ENCODE measurements at regions not wholly inside any gene's neighbourhood (a gene's known extent, or its start where the extent isn't known, plus 50 kb on each side); places are given as distances from the start of the nearest gene placed in this dataset.
"Not testable (repeated sequence)": the region's sequence is repeated elsewhere in the genome, so short reads cannot be mapped to it uniquely, and the experiment has no call there.

GRCh38 chr2:184192649-184193048 lies 405.7 kb upstream of the ZNF804A start:
- Histone ChIP-seq H3K4me3 (ENCODE audit: low read length in 3 of 3) (no peak overlapping the region), H3K4me1 (ENCODE audit: control insufficient read depth in 3 of 3, insufficient read depth in 3 of 3, low read length in 3 of 3) (no peaks in the 10 kb centered on the region), H3K27ac (ENCODE audit: low read depth, low read length) (no peak overlapping the region), H3K9ac (ENCODE audit: low read depth in 1 of 3, low read length in 3 of 3) (no peak overlapping the region), H3K9me3 (ENCODE audit: control insufficient read depth in 3 of 3, low read length in 3 of 3) (no peaks in the 10 kb centered on the region), H3K36me3 (ENCODE audit: control insufficient read depth in 3 of 3, insufficient read depth in 3 of 3, low read length in 3 of 3) (no peaks in the 10 kb centered on the region), H3K27me3 (ENCODE audit: control insufficient read depth in 3 of 3, insufficient read depth in 3 of 3, low read length in 3 of 3) (no peaks in the 10 kb centered on the region)

GRCh38 chr2:184197413-184197812 lies 400.9 kb upstream of the ZNF804A start:
- Histone ChIP-seq H3K27ac (ENCODE audit: low read depth, low read length) (no peak overlapping the region), H3K27me3 (ENCODE audit: control insufficient read depth in 3 of 3, insufficient read depth in 3 of 3, low read length in 3 of 3) (no peaks in the 10 kb centered on the region), H3K36me3 (ENCODE audit: control insufficient read depth in 3 of 3, insufficient read depth in 3 of 3, low read length in 3 of 3) (no peaks in the 10 kb centered on the region), H3K4me3 (ENCODE audit: low read length in 3 of 3) (no peak overlapping the region), H3K9me3 (ENCODE audit: control insufficient read depth in 3 of 3, low read length in 3 of 3) (no peaks in the 10 kb centered on the region), H3K9ac (ENCODE audit: low read depth in 1 of 3, low read length in 3 of 3) (no peak overlapping the region), H3K4me1 (ENCODE audit: control insufficient read depth in 3 of 3, insufficient read depth in 3 of 3, low read length in 3 of 3) (no peaks in the 10 kb centered on the region)

DNA sequence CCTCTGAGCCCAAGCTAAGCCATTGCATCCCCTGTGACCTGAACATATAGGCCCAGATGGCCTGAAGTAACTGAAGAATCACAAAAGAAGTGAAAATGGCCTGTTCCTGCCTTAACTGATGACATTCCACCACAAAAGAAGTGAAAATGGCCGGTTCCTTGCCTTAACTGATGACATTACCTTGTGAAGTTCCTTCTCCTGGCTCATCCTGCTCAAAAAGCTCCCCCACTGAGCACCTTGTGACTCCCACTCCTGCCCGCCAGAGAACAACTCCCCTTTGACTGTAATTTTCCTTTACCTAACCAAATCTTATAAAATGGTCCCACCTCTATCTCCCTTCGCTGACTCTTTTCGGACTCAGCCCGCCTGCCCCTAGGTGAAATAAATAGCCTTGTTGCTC lies 399.5 kb upstream of the ZNF804A start:
- H3K27me3 ChIP-seq (ENCODE audit: control insufficient read depth in 3 of 3, insufficient read depth in 3 of 3, low read length in 3 of 3): not testable (repeated sequence)

GRCh38 chr2:184199274-184199673 lies 399.1 kb upstream of the ZNF804A start:
- H3K36me3 ChIP-seq (ENCODE audit: control insufficient read depth in 3 of 3, insufficient read depth in 3 of 3, low read length in 3 of 3): no peaks in the 10 kb centered on the region
- H3K27me3 ChIP-seq (ENCODE audit: control insufficient read depth in 3 of 3, insufficient read depth in 3 of 3, low read length in 3 of 3): no peaks in the 10 kb centered on the region
- no peaks in the 10 kb centered on the region for H3K4me1 ChIP-seq (ENCODE audit: control insufficient read depth in 3 of 3, insufficient read depth in 3 of 3, low read length in 3 of 3)
- no peak overlapping the region for H3K4me3 ChIP-seq (ENCODE audit: low read length in 3 of 3)
- no peak overlapping the region for H3K27ac ChIP-seq (ENCODE audit: low read depth, low read length)
- H3K9me3 ChIP-seq (ENCODE audit: control insufficient read depth in 3 of 3, low read length in 3 of 3): no peaks in the 10 kb centered on the region
- H3K9ac ChIP-seq (ENCODE audit: low read depth in 1 of 3, low read length in 3 of 3): no peak overlapping the region

More for the DNA sequence above, 399.5 kb upstream of the ZNF804A start:
- not testable (repeated sequence) for H3K27ac ChIP-seq (ENCODE audit: low read depth, low read length); H3K9ac ChIP-seq (ENCODE audit: low read depth in 1 of 3, low read length in 3 of 3); H3K4me3 ChIP-seq (ENCODE audit: low read length in 3 of 3); H3K9me3 ChIP-seq (ENCODE audit: control insufficient read depth in 3 of 3, low read length in 3 of 3); H3K36me3 ChIP-seq (ENCODE audit: control insufficient read depth in 3 of 3, insufficient read depth in 3 of 3, low read length in 3 of 3); H3K4me1 ChIP-seq (ENCODE audit: control insufficient read depth in 3 of 3, insufficient read depth in 3 of 3, low read length in 3 of 3)

DNA sequence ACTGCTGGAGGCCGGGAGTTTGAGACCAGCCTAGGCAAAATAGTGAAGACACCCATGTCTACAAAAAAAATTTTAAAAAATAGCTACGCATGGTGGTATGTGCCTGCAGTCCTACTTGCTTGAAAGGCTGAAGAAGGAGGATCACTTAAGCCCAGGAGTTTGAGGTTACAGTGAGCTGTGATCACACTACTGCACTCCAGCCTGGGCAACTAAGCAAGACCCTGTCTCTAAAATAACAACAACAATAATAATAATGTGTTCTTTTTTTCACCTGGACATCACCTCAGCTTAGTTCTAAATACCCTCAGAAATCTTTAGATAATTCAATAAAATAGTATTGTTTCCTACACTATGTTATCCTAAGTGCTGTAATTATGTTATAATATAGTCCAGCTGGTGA lies 397.1 kb upstream of the ZNF804A start:
- no peak overlapping the region for H3K4me3 ChIP-seq (ENCODE audit: low read length in 3 of 3)
- no peak overlapping the region for H3K9ac ChIP-seq (ENCODE audit: low read depth in 1 of 3, low read length in 3 of 3)
- H3K36me3 ChIP-seq (ENCODE audit: control insufficient read depth in 3 of 3, insufficient read depth in 3 of 3, low read length in 3 of 3): no peaks in the 10 kb centered on the region
- H3K4me1 ChIP-seq (ENCODE audit: control insufficient read depth in 3 of 3, insufficient read depth in 3 of 3, low read length in 3 of 3): no peaks in the 10 kb centered on the region
- H3K27me3 ChIP-seq (ENCODE audit: control insufficient read depth in 3 of 3, insufficient read depth in 3 of 3, low read length in 3 of 3): no peaks in the 10 kb centered on the region
- no peaks in the 10 kb centered on the region for H3K9me3 ChIP-seq (ENCODE audit: control insufficient read depth in 3 of 3, low read length in 3 of 3)
- no peak overlapping the region for H3K27ac ChIP-seq (ENCODE audit: low read depth, low read length)

GRCh38 chr2:184203661-184204060 lies 394.7 kb upstream of the ZNF804A start:
- H3K36me3 ChIP-seq (ENCODE audit: control insufficient read depth in 3 of 3, insufficient read depth in 3 of 3, low read length in 3 of 3): no peaks in the 10 kb centered on the region
- no peak overlapping the region for H3K27ac ChIP-seq (ENCODE audit: low read depth, low read length)
- H3K4me1 ChIP-seq (ENCODE audit: control insufficient read depth in 3 of 3, insufficient read depth in 3 of 3, low read length in 3 of 3): no peaks in the 10 kb centered on the region
- no peaks in the 10 kb centered on the region for H3K9me3 ChIP-seq (ENCODE audit: control insufficient read depth in 3 of 3, low read length in 3 of 3)
- no peaks in the 10 kb centered on the region for H3K27me3 ChIP-seq (ENCODE audit: control insufficient read depth in 3 of 3, insufficient read depth in 3 of 3, low read length in 3 of 3)
- no peak overlapping the region for H3K9ac ChIP-seq (ENCODE audit: low read depth in 1 of 3, low read length in 3 of 3)
- H3K4me3 ChIP-seq (ENCODE audit: low read length in 3 of 3): no peak overlapping the region

DNA sequence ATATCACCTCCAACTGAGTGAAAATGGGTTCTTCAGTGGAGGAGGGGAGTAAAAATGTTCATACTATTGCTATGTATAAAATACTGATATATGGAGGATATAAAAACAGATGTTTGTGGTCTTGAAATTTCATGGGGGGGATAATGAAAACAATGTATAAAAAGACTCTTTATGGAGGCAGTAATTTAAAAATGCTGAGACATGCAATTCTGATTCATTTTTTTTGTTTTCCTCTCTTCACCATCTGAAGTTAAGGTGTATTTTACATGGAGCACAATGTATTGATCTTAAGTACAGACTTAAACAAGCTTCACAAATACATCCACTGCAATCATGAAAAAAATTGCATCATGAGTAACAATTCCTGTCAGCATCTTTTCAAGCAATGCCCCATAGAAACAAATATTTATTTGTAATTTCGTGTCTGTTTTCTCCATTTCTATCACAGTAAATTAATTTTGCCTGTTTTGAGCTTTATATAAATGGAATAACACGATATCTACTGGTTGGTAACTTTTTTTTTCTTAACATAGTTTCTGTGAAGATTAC lies 393.2 kb upstream of the ZNF804A start:
- Histone ChIP-seq H3K9ac (ENCODE audit: low read depth in 1 of 3, low read length in 3 of 3) (no peak overlapping the region), H3K27ac (ENCODE audit: low read depth, low read length) (no peak overlapping the region), H3K9me3 (ENCODE audit: control insufficient read depth in 3 of 3, low read length in 3 of 3) (no peaks in the 10 kb centered on the region), H3K4me1 (ENCODE audit: control insufficient read depth in 3 of 3, insufficient read depth in 3 of 3, low read length in 3 of 3) (no peaks in the 10 kb centered on the region), H3K36me3 (ENCODE audit: control insufficient read depth in 3 of 3, insufficient read depth in 3 of 3, low read length in 3 of 3) (no peaks in the 10 kb centered on the region), H3K27me3 (ENCODE audit: control insufficient read depth in 3 of 3, insufficient read depth in 3 of 3, low read length in 3 of 3) (no peaks in the 10 kb centered on the region), H3K4me3 (ENCODE audit: low read length in 3 of 3) (no peak overlapping the region)

GRCh38 chr2:184206045-184206444 lies 392.3 kb upstream of the ZNF804A start:
- no peak overlapping the region for H3K4me3 ChIP-seq (ENCODE audit: low read length in 3 of 3)
- H3K27me3 ChIP-seq (ENCODE audit: control insufficient read depth in 3 of 3, insufficient read depth in 3 of 3, low read length in 3 of 3): no peaks in the 10 kb centered on the region
- no peaks in the 10 kb centered on the region for H3K36me3 ChIP-seq (ENCODE audit: control insufficient read depth in 3 of 3, insufficient read depth in 3 of 3, low read length in 3 of 3)
- no peaks in the 10 kb centered on the region for H3K9me3 ChIP-seq (ENCODE audit: control insufficient read depth in 3 of 3, low read length in 3 of 3)
- no peak overlapping the region for H3K9ac ChIP-seq (ENCODE audit: low read depth in 1 of 3, low read length in 3 of 3)
- H3K27ac ChIP-seq (ENCODE audit: low read depth, low read length): no peak overlapping the region
- no peaks in the 10 kb centered on the region for H3K4me1 ChIP-seq (ENCODE audit: control insufficient read depth in 3 of 3, insufficient read depth in 3 of 3, low read length in 3 of 3)

GRCh38 chr2:184210329-184210728 lies 388.0 kb upstream of the ZNF804A start:
- no peak overlapping the region for H3K4me3 ChIP-seq (ENCODE audit: low read length in 3 of 3)
- H3K9ac ChIP-seq (ENCODE audit: low read depth in 1 of 3, low read length in 3 of 3): no peak overlapping the region
- no peaks in the 10 kb centered on the region for H3K9me3 ChIP-seq (ENCODE audit: control insufficient read depth in 3 of 3, low read length in 3 of 3)

DNA sequence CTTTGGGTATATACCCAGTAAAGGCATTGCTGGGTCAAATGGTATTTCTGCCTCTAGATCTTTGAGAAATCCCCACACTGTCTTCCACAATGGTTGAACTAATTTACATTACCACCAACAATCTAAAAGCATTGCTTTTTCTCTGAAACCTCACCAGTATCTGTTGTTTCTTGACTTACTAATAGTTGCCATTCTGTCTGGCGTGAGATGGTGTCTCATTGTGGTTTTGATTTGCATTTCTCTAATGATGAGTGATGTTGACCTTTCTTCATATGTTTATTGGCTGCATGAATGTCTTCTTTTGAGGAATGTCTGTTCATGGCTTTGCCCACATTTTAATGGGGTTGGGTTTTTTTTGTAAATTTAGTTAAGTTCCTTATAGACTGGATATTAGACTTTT lies 382.6 kb upstream of the ZNF804A start:
- no peak overlapping the region for H3K4me3 ChIP-seq (ENCODE audit: low read length in 3 of 3)
- H3K27me3 ChIP-seq (ENCODE audit: control insufficient read depth in 3 of 3, insufficient read depth in 3 of 3, low read length in 3 of 3): no peaks in the 10 kb centered on the region
- H3K27ac ChIP-seq (ENCODE audit: low read depth, low read length): no peak overlapping the region

More at GRCh38 chr2:184210329-184210728, 388.0 kb upstream of the ZNF804A start:
- H3K36me3 ChIP-seq (ENCODE audit: control insufficient read depth in 3 of 3, insufficient read depth in 3 of 3, low read length in 3 of 3): no peaks in the 10 kb centered on the region
- H3K4me1 ChIP-seq (ENCODE audit: control insufficient read depth in 3 of 3, insufficient read depth in 3 of 3, low read length in 3 of 3): no peaks in the 10 kb centered on the region
- H3K27me3 ChIP-seq (ENCODE audit: control insufficient read depth in 3 of 3, insufficient read depth in 3 of 3, low read length in 3 of 3): no peaks in the 10 kb centered on the region
- no peak overlapping the region for H3K27ac ChIP-seq (ENCODE audit: low read depth, low read length)

GRCh38 chr2:184256611-184257010 lies 341.7 kb upstream of the ZNF804A start:
- Histone ChIP-seq H3K9me3 (ENCODE audit: control insufficient read depth in 3 of 3, low read length in 3 of 3) (peaks cover 0 to under 1% (median 0%) of the 10 kb centered on the region in 3 donors), H3K4me1 (ENCODE audit: control insufficient read depth in 3 of 3, insufficient read depth in 3 of 3, low read length in 3 of 3) (no peaks in the 10 kb centered on the region), H3K27me3 (ENCODE audit: control insufficient read depth in 3 of 3, insufficient read depth in 3 of 3, low read length in 3 of 3) (no peaks in the 10 kb centered on the region), H3K4me3 (ENCODE audit: low read length in 3 of 3) (no peak overlapping the region), H3K27ac (ENCODE audit: low read depth, low read length) (no peak overlapping the region), H3K9ac (ENCODE audit: low read depth in 1 of 3, low read length in 3 of 3) (no peak overlapping the region), H3K36me3 (ENCODE audit: control insufficient read depth in 3 of 3, insufficient read depth in 3 of 3, low read length in 3 of 3) (no peaks in the 10 kb centered on the region)

More for the DNA sequence above, 382.6 kb upstream of the ZNF804A start:
- no peaks in the 10 kb centered on the region for H3K9me3 ChIP-seq (ENCODE audit: control insufficient read depth in 3 of 3, low read length in 3 of 3)
- no peaks in the 10 kb centered on the region for H3K4me1 ChIP-seq (ENCODE audit: control insufficient read depth in 3 of 3, insufficient read depth in 3 of 3, low read length in 3 of 3)
- H3K36me3 ChIP-seq (ENCODE audit: control insufficient read depth in 3 of 3, insufficient read depth in 3 of 3, low read length in 3 of 3): no peaks in the 10 kb centered on the region
- no peak overlapping the region for H3K9ac ChIP-seq (ENCODE audit: low read depth in 1 of 3, low read length in 3 of 3)
